GM12878 (cell line): ENCODE measurements at regions not wholly inside any gene's neighbourhood (a gene's known extent, or its start where the extent isn't known, plus 50 kb on each side); places are given as distances from the start of the nearest gene placed in this dataset.

ENCODE experiments used
- ATAC-seq: fragments of 200-7000 bp; cut with Tn5 transposase; 3 replicates; pipeline ENCODE4 v1.9.1; 2020; ENCODE audit warnings: mild to moderate bottlenecking, moderate library complexity
- BruUV-seq: library from RNA; stranded (reverse); fragments of 400-500 nt; replicated peaks from 2 replicates; lab custom pipeline; 2021; lab: Mats Ljungman, UMichigan
- CTCF ChIA-PET: fragments of 300-600 bp; sonication (Branson Sonifier 250); formaldehyde crosslinking; extraction: SDS; loops from one replicate; lab custom pipeline; 2021; ENCODE audit warnings: inconsistent platforms; lab: Yijun Ruan, JAX
- POLR2A ChIA-PET: fragments of 350-600 bp; formaldehyde crosslinking; extraction: SDS; loops from one replicate; lab custom pipeline; 2021; ENCODE audit warnings: inconsistent platforms; lab: Charles Lee
- RAD21 ChIA-PET: fragments of 300-600 bp; sonication (Branson Sonifier 250); formaldehyde crosslinking; loops from one replicate; lab custom pipeline; 2023; ENCODE audit warnings: antibody characterized with exemption; ENCODE audit not compliant: unreplicated experiment; lab: Charles Lee
- SMC1A ChIA-PET: fragments of 300-600 bp; sonication (Branson Sonifier 250); formaldehyde crosslinking; loops from one replicate; lab custom pipeline; 2023; ENCODE audit not compliant: unreplicated experiment, uncharacterized antibody; lab: Charles Lee
- DNase-seq: peaks from one replicate; pipeline ENCODE4 v3.0.0-alpha.2; 2011; ENCODE audit warnings: low read depth, low spot score
- FAIRE-seq: peaks from 3 replicates; lab custom pipeline; 2011; peaks lifted over from hg19 to GRCh38; lab: Jason Lieb, UNC
- H2AFZ ChIP-seq: 2 replicates; pipeline ENCODE4 v1.6.0; 2011; ENCODE audit warnings: low read depth, low read length, control low read depth; ENCODE audit not compliant: control insufficient read depth
- H3K27ac ChIP-seq: 2 replicates; pipeline ENCODE4 v1.5.1; 2011; ENCODE audit warnings: control low read depth; ENCODE audit not compliant: control insufficient read depth, insufficient read depth
- H3K27me3 ChIP-seq, 2 experiments: replicated peaks in 1 of 2; 2 replicates each; pipeline versions ENCODE4 v1.6.0 to v1.6.1; 2011; ENCODE audit warnings: low read length in 1 of 2; ENCODE audit not compliant: control insufficient read depth in 2 of 2, insufficient read depth in 2 of 2
- H3K36me3 ChIP-seq, 2 experiments: 2 replicates each; pipeline ENCODE4 v1.5.1; 2011; ENCODE audit warnings: low read length in 1 of 2; ENCODE audit not compliant: control insufficient read depth in 2 of 2, insufficient read depth in 2 of 2
- H3K4me1 ChIP-seq: 2 replicates; pipeline ENCODE4 v1.6.1; 2011; ENCODE audit warnings: mild to moderate bottlenecking, low read length, moderate library complexity, mixed read lengths; ENCODE audit not compliant: control insufficient read depth, insufficient read depth
- H3K4me2 ChIP-seq: 2 replicates; pipeline ENCODE4 v1.6.0; 2011; ENCODE audit warnings: control low read depth; ENCODE audit not compliant: control insufficient read depth, insufficient read depth
- H3K4me3 ChIP-seq: fragments of 200-600 bp; sonication (generic); 2 replicates; pipeline ENCODE4 v1.5.1; 2016
- H3K79me2 ChIP-seq: 2 replicates; pipeline ENCODE4 v1.6.0; 2011; ENCODE audit warnings: low read length; ENCODE audit not compliant: control insufficient read depth, insufficient read depth
- H3K9ac ChIP-seq: 2 replicates; pipeline ENCODE4 v1.8.0; 2011; ENCODE audit warnings: low read length, control low read depth, mixed read lengths; ENCODE audit not compliant: control insufficient read depth, insufficient read depth
- H3K9me3 ChIP-seq: replicated peaks from 3 replicates; pipeline ENCODE4 v1.5.1; 2011; ENCODE audit warnings: mild to moderate bottlenecking, low read length; ENCODE audit not compliant: control insufficient read depth, insufficient read depth
- H4K20me1 ChIP-seq: 2 replicates; pipeline ENCODE4 v1.6.0; 2011; ENCODE audit not compliant: control insufficient read depth, insufficient read depth
- ASH2L ChIP-seq: fragments of 300-600, 200-600 bp; sonication (generic); IDR thresholded peaks from 2 replicates; pipeline ENCODE4 v1.6.1; 2017; ENCODE audit warnings: low read depth, mild to moderate bottlenecking, borderline replicate concordance
- CBX5 ChIP-seq: sonication (generic); IDR thresholded peaks from 2 replicates; pipeline ENCODE4 v1.6.1; 2016; ENCODE audit warnings: low read depth, moderate library complexity, mild to moderate bottlenecking, inconsistent platforms
- ESRRA ChIP-seq: IDR thresholded peaks from 2 replicates; pipeline ENCODE4 v1.6.1; 2012; ENCODE audit warnings: mild to moderate bottlenecking, low read length, improper control_type of control experiment
- SIX5 ChIP-seq: IDR thresholded peaks from 2 replicates; pipeline ENCODE4 v1.6.1; 2011; ENCODE audit warnings: mild to moderate bottlenecking, low read depth, low read length, moderate library complexity; ENCODE audit not compliant: severe bottlenecking
- SMAD1 ChIP-seq: fragments of 450-650 bp; IDR thresholded peaks from 2 replicates; pipeline ENCODE4 v1.6.1; 2018; ENCODE audit warnings: mild to moderate bottlenecking, low read depth; ENCODE audit not compliant: partially characterized antibody
- STAT3 ChIP-seq: IDR thresholded peaks from 2 replicates; pipeline ENCODE4 v1.6.1; 2011; ENCODE audit warnings: low read depth, low read length, improper control_type of control experiment
- TARDBP ChIP-seq: IDR thresholded peaks from 2 replicates; pipeline ENCODE4 v1.6.1; 2016; ENCODE audit warnings: borderline replicate concordance
- YY1 ChIP-seq: IDR thresholded peaks from 2 replicates; pipeline ENCODE4 v1.6.1; 2011; ENCODE audit warnings: low read depth, mild to moderate bottlenecking, low read length
- ZNF217 ChIP-seq: fragments of 450-650 bp; IDR thresholded peaks from 2 replicates; pipeline ENCODE4 v1.6.1; 2017; ENCODE audit warnings: antibody characterized with exemption, mild to moderate bottlenecking
- ZSCAN29 ChIP-seq: fragments of 450-650 bp; IDR thresholded peaks from 2 replicates; pipeline ENCODE4 v1.6.1; 2017; ENCODE audit warnings: mild to moderate bottlenecking, moderate library complexity
- WGBS: methylation state at CpG from one replicate; pipeline ENCODE4 v1.1.6; 2016; ENCODE audit warnings: low lambda C conversion rate; ENCODE audit not compliant: insufficient replicate concordance, insufficient coverage; ENCODE audit errors: missing lambda C conversion rate; 5-methylcytosine and 5-hydroxymethylcytosine counted together
- in situ Hi-C: fragments of 300-500 bp; cut with MboI; formaldehyde crosslinking; loops from 9 replicates; pipeline ENCODE4 v1.14.3; 2018; ENCODE audit warnings: mixed read lengths
- intact Hi-C: fragments of 100-400 bp; cut with micrococcal nuclease; formaldehyde crosslinking; loops from one replicate; pipeline ENCODE4 v1.14.2; 2022; ENCODE audit not compliant: unreplicated experiment
- TF ChIP-seq, protein P1 (sequence below): IDR thresholded peaks from 2 replicates; pipeline ENCODE4 v1.6.1; 2011; ENCODE audit warnings: borderline replicate concordance, low read depth, mild to moderate bottlenecking, moderate library complexity, low read length; ENCODE audit not compliant: insufficient read depth, poor library complexity, severe bottlenecking
- TF ChIP-seq, protein P2 (sequence below): fragments of 450-650 bp; formaldehyde crosslinking; IDR thresholded peaks from 2 replicates; pipeline ENCODE4 v1.4.0; 2022; ENCODE audit warnings: mild to moderate bottlenecking, moderate library complexity
- TF ChIP-seq, protein P3 (sequence below): IDR thresholded peaks from 2 replicates; pipeline ENCODE4 v1.6.1; 2012; ENCODE audit warnings: improper control_type of control experiment, low read depth, low read length; ENCODE audit not compliant: insufficient replicate concordance

GRCh38 chr12:46451276-46452021 is 78.9 kb upstream of the SLC38A2 start:
- ChIA-PET POLR2A (interaction anchor here (0.5 kb wide), 1 partner anchor 39 kb away, joined by 10 read pairs; no protein-coding TSS in a partner anchor), SMC1A (interaction anchor here (1.0 to 2.5 kb wide), 2 partner anchors 19 to 152 kb away, joined by 4 to 9 read pairs; no protein-coding TSS in a partner anchor), CTCF (no interaction called here), RAD21 (no interaction called here)
- intact Hi-C loops (no loop called here), in situ Hi-C loops (no loop called here)
- Histone ChIP-seq H3K4me1 (no peaks in the 10 kb centered on the region; the same call in 1 of the 2 replicates), H3K36me3 (no peaks in the 10 kb centered on the region), H3K9ac (no peak overlapping the region), H3K79me2 (no peaks in the 10 kb centered on the region), H3K4me3 (no peak overlapping the region), H3K4me2 (no peak overlapping the region), H4K20me1 (no peaks in the 10 kb centered on the region), H3K9me3 (no peaks in the 10 kb centered on the region), H3K27me3 (no peaks in the 10 kb centered on the region), H2AFZ (no peak overlapping the region), H3K27ac (no peak overlapping the region)
- no TSS peak for BruUV-seq
- no peak for FAIRE-seq
- DNase-seq, result no peak
- WGBS, result 93% methylated on average over 5 of the region's 5 CpGs
- ATAC-seq, result no peak
- TF ChIP-seq, protein P1, sequence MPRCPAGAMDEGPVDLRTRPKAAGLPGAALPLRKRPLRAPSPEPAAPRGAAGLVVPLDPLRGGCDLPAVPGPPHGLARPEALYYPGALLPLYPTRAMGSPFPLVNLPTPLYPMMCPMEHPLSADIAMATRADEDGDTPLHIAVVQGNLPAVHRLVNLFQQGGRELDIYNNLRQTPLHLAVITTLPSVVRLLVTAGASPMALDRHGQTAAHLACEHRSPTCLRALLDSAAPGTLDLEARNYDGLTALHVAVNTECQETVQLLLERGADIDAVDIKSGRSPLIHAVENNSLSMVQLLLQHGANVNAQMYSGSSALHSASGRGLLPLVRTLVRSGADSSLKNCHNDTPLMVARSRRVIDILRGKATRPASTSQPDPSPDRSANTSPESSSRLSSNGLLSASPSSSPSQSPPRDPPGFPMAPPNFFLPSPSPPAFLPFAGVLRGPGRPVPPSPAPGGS, result no peak
- TF ChIP-seq SIX5 (no peak), ZNF217 (no peak), CBX5 (no peak), STAT3 (no peak), YY1 (no peak), ESRRA (no peak), SMAD1 (no peak), TARDBP (no peak), ASH2L (no peak), ZSCAN29 (no peak)
- TF ChIP-seq, protein P2, sequence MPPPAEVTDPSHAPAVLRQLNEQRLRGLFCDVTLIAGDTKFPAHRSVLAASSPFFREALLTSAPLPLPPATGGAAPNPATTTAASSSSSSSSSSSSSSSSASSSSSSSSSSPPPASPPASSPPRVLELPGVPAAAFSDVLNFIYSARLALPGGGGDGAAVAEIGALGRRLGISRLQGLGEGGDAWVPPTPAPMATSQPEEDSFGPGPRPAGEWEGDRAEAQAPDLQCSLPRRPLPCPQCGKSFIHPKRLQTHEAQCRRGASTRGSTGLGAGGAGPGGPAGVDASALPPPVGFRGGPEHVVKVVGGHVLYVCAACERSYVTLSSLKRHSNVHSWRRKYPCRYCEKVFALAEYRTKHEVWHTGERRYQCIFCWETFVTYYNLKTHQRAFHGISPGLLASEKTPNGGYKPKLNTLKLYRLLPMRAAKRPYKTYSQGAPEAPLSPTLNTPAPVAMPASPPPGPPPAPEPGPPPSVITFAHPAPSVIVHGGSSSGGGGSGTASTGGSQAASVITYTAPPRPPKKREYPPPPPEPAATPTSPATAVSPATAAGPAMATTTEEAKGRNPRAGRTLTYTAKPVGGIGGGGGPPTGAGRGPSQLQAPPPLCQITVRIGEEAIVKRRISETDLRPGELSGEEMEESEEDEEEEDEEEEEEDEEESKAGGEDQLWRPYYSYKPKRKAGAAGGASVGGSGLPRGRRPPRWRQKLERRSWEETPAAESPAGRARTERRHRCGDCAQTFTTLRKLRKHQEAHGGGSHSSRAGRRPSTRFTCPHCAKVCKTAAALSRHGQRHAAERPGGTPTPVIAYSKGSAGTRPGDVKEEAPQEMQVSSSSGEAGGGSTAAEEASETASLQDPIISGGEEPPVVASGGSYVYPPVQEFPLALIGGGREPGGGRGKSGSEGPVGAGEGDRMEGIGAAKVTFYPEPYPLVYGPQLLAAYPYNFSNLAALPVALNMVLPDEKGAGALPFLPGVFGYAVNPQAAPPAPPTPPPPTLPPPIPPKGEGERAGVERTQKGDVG (CRISPR knock-in tag), result no peak
- TF ChIP-seq, protein P3, sequence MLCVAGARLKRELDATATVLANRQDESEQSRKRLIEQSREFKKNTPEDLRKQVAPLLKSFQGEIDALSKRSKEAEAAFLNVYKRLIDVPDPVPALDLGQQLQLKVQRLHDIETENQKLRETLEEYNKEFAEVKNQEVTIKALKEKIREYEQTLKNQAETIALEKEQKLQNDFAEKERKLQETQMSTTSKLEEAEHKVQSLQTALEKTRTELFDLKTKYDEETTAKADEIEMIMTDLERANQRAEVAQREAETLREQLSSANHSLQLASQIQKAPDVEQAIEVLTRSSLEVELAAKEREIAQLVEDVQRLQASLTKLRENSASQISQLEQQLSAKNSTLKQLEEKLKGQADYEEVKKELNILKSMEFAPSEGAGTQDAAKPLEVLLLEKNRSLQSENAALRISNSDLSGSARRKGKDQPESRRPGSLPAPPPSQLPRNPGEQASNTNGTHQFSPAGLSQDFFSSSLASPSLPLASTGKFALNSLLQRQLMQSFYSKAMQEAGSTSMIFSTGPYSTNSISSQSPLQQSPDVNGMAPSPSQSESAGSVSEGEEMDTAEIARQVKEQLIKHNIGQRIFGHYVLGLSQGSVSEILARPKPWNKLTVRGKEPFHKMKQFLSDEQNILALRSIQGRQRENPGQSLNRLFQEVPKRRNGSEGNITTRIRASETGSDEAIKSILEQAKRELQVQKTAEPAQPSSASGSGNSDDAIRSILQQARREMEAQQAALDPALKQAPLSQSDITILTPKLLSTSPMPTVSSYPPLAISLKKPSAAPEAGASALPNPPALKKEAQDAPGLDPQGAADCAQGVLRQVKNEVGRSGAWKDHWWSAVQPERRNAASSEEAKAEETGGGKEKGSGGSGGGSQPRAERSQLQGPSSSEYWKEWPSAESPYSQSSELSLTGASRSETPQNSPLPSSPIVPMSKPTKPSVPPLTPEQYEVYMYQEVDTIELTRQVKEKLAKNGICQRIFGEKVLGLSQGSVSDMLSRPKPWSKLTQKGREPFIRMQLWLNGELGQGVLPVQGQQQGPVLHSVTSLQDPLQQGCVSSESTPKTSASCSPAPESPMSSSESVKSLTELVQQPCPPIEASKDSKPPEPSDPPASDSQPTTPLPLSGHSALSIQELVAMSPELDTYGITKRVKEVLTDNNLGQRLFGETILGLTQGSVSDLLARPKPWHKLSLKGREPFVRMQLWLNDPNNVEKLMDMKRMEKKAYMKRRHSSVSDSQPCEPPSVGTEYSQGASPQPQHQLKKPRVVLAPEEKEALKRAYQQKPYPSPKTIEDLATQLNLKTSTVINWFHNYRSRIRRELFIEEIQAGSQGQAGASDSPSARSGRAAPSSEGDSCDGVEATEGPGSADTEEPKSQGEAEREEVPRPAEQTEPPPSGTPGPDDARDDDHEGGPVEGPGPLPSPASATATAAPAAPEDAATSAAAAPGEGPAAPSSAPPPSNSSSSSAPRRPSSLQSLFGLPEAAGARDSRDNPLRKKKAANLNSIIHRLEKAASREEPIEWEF, result no peak
